Daoy (cell line): ENCODE measurements at regions not wholly inside any gene's neighbourhood (a gene's known extent, or its start where the extent isn't known, plus 50 kb on each side); places are given as distances from the start of the nearest gene placed in this dataset.
A peak's percentile ranks its signal among the peaks of the same experiment; 100 is the strongest.

Experiments used
- DNase-seq: peaks from one replicate; pipeline ENCODE4 v3.0.0-alpha.2; 2015; ENCODE audit warnings: low read depth

- no peak for DNase-seq
Measured at GRCh38 chr13:106681997-106682396, 114.1 kb upstream of the ARGLU1 start.

- DNase-seq, result no peak
Measured at GRCh38 chr13:106681536-106681935, 113.6 kb upstream of the ARGLU1 start.

GRCh38 chr13:106680796-106681472, 113.0 kb upstream of the ARGLU1 start:
- DNase-seq, result no peak

GRCh38 chr13:106678646-106679418, 110.9 kb upstream of the ARGLU1 start:
- no peak for DNase-seq

GRCh38 chr13:106675311-106675710, 107.4 kb upstream of the ARGLU1 start:
- no peak for DNase-seq

GRCh38 chr13:106660746-106661625, 93.0 kb upstream of the ARGLU1 start:
- no peak for DNase-seq

- DNase-seq, result no peak
Measured at GRCh38 chr13:106657104-106657503, 89.2 kb upstream of the ARGLU1 start.

GRCh38 chr13:106656186-106656585, 88.2 kb upstream of the ARGLU1 start:
- DNase-seq, result no peak

- DNase-seq, result no peak
Measured at GRCh38 chr13:106651442-106651841, 83.5 kb upstream of the ARGLU1 start.

GRCh38 chr13:106650690-106651205, 82.8 kb upstream of the ARGLU1 start:
- peak; percentile 83 for DNase-seq

GRCh38 chr13:106649495-106649894, 81.6 kb upstream of the ARGLU1 start:
- DNase-seq, result peak; percentile 72

GRCh38 chr13:106640515-106640914, 72.6 kb upstream of the ARGLU1 start:
- DNase-seq, result no peak

- no peak for DNase-seq
Measured at GRCh38 chr13:106637519-106637918, 69.6 kb upstream of the ARGLU1 start.

- no peak for DNase-seq
Measured at GRCh38 chr13:106636492-106636891, 68.6 kb upstream of the ARGLU1 start.

- DNase-seq, result no peak
Measured at GRCh38 chr13:106635616-106636015, 67.7 kb upstream of the ARGLU1 start.

- DNase-seq, result no peak
Measured at GRCh38 chr13:106633321-106633720, 65.4 kb upstream of the ARGLU1 start.

GRCh38 chr13:106630650-106631049, 62.7 kb upstream of the ARGLU1 start:
- DNase-seq, result no peak

- DNase-seq, result no peak
Measured at GRCh38 chr13:106630162-106630561, 62.2 kb upstream of the ARGLU1 start.

GRCh38 chr13:106628936-106629659, 61.2 kb upstream of the ARGLU1 start:
- DNase-seq, result no peak

- DNase-seq, result no peak
Measured at GRCh38 chr13:106626473-106626872, 58.5 kb upstream of the ARGLU1 start.

- no peak for DNase-seq
Measured at GRCh38 chr13:106625578-106625977, 57.6 kb upstream of the ARGLU1 start.
